Panc1 (cell line): ENCODE measurements at regions not wholly inside any gene's neighbourhood (a gene's known extent, or its start where the extent isn't known, plus 50 kb on each side); places are given as distances from the start of the nearest gene placed in this dataset.

Experiments
- ATAC-seq: fragments of 200-7000 bp; cut with Tn5 transposase; 2 replicates; pipeline ENCODE4 v1.9.1; 2020; ENCODE audit warnings: mild to moderate bottlenecking, moderate library complexity
- BruUV-seq: library from RNA; stranded (reverse); fragments of 400-500 nt; replicated peaks from 2 replicates; lab custom pipeline; 2021; lab: Mats Ljungman, UMichigan
- CTCF ChIA-PET: fragments of 300-600 bp; sonication (Branson Sonifier 250); formaldehyde crosslinking; loops from one replicate; lab custom pipeline; 2022; ENCODE audit warnings: antibody characterized with exemption; lab: Charles Lee
- POLR2A ChIA-PET: fragments of 300-600 bp; sonication (Branson Sonifier 250); formaldehyde crosslinking; loops from one replicate; lab custom pipeline; 2022; ENCODE audit warnings: antibody characterized with exemption; lab: Charles Lee
- DNase-seq: peaks from one replicate; pipeline ENCODE4 v3.0.0-alpha.2; 2010; ENCODE audit warnings: low read depth, low spot score
- H3K27ac ChIP-seq: 2 replicates; pipeline ENCODE4 v1.5.1; 2011; ENCODE audit warnings: mild to moderate bottlenecking, low read length, inconsistent platforms
- H3K27me3 ChIP-seq: fragments of 200-500 bp; sonication (Bioruptor generic); 2 replicates; pipeline ENCODE4 v1.6.0; 2014; ENCODE audit warnings: low read length, inconsistent platforms; ENCODE audit not compliant: control insufficient read depth, insufficient read depth
- H3K36me3 ChIP-seq: fragments of 200-500 bp; sonication (Bioruptor generic); 2 replicates; pipeline ENCODE4 v1.5.1; 2014; ENCODE audit warnings: inconsistent platforms, mild to moderate bottlenecking, low read length, moderate library complexity; ENCODE audit not compliant: control insufficient read depth, insufficient read depth
- H3K4me1 ChIP-seq: 2 replicates; pipeline ENCODE4 v1.5.1; 2011; ENCODE audit warnings: inconsistent platforms, mild to moderate bottlenecking, low read length, moderate library complexity; ENCODE audit not compliant: control insufficient read depth, insufficient read depth
- H3K4me3 ChIP-seq, 2 experiments: 2 replicates each; pipeline ENCODE4 v1.5.1; 2011 to 2012; ENCODE audit warnings: low read depth in 2 of 2, low read length in 2 of 2, mild to moderate bottlenecking in 2 of 2, inconsistent platforms in 1 of 2, moderate library complexity in 1 of 2
- H3K9me3 ChIP-seq: fragments of 200-500 bp; sonication (Bioruptor generic); 2 replicates; pipeline ENCODE4 v1.5.1; 2014; ENCODE audit warnings: low read depth, mild to moderate bottlenecking, inconsistent platforms, low read length, moderate library complexity; ENCODE audit not compliant: control insufficient read depth, insufficient read depth
- CTCF ChIP-seq: fragments of 450-650 bp; IDR thresholded peaks from 2 replicates; pipeline ENCODE4 v1.5.1; 2017; ENCODE audit warnings: mild to moderate bottlenecking
- POLR2AphosphoS5 ChIP-seq: IDR thresholded peaks from 2 replicates; pipeline ENCODE4 v1.6.1; 2012; ENCODE audit warnings: mild to moderate bottlenecking, low read depth, low read length, moderate library complexity
- REST ChIP-seq, 2 experiments: IDR thresholded peaks; 2 replicates each; pipeline ENCODE4 v1.6.1; 2011 to 2012; ENCODE audit warnings: low read depth in 2 of 2, control low read depth in 1 of 2, low read length in 1 of 2, mild to moderate bottlenecking in 1 of 2, moderate library complexity in 1 of 2; ENCODE audit not compliant: insufficient read depth in 1 of 2
- SIN3A ChIP-seq: IDR thresholded peaks from 2 replicates; pipeline ENCODE4 v1.6.1; 2012; ENCODE audit warnings: low read depth, mild to moderate bottlenecking, low read length, moderate library complexity, borderline replicate concordance; ENCODE audit not compliant: insufficient read depth
- TCF7L2 ChIP-seq: IDR thresholded peaks from 2 replicates; pipeline ENCODE4 v1.6.1; 2011; ENCODE audit warnings: mild to moderate bottlenecking, low read depth, low read length, inconsistent platforms
- in situ Hi-C: cut with HindIII; loops from 2 replicates; pipeline ENCODE4 v1.10.0; 2016; ENCODE audit warnings: low sequenced_read_pairs, low pct_unique_long_range_greater_than_20kb
- intact Hi-C: fragments of 100-400 bp; cut with micrococcal nuclease; formaldehyde crosslinking; loops from one replicate; pipeline ENCODE4 v1.10.0; 2022; ENCODE audit not compliant: unreplicated experiment

- BruUV-seq: no TSS peak
- no peak for ATAC-seq
- H3K36me3 ChIP-seq: no peaks in the 10 kb centered on the region
- H3K4me3 ChIP-seq: no peak overlapping the region
- TF ChIP-seq TCF7L2 (no peak), CTCF (no peak), REST (IDR thresholded peaks at IDR 0.05; ENCODE audit: insufficient read depth in 1 of 2, low read depth in 2 of 2, low read length in 1 of 2) (no peak), POLR2AphosphoS5 (no peak), SIN3A (no peak)
- ChIA-PET POLR2A (no interaction called here), CTCF (no interaction called here)
- no peak overlapping the region for H3K27ac ChIP-seq
- no peaks in the 10 kb centered on the region for H3K4me1 ChIP-seq
- in situ Hi-C loops: no loop called here
- intact Hi-C loops: no loop called here
- H3K9me3 ChIP-seq: no peaks in the 10 kb centered on the region
- no peaks in the 10 kb centered on the region for H3K27me3 ChIP-seq
- no peak for DNase-seq
Measured at GRCh38 chr9:107989099-107989498, 499.5 kb upstream of the KLF4 start.

GRCh38 chr9:107984956-107985355, 495.4 kb upstream of the KLF4 start:
- ChIA-PET POLR2A (no interaction called here), CTCF (no interaction called here)
- no peaks in the 10 kb centered on the region for H3K27me3 ChIP-seq
- in situ Hi-C loops (no loop called here), intact Hi-C loops (no loop called here)
- DNase-seq (no peak), ATAC-seq (no peak)
- no peaks in the 10 kb centered on the region for H3K9me3 ChIP-seq
- no peak overlapping the region for H3K27ac ChIP-seq
- TF ChIP-seq POLR2AphosphoS5 (no peak), REST (IDR thresholded peaks at IDR 0.05; ENCODE audit: insufficient read depth in 1 of 2, low read depth in 2 of 2, low read length in 1 of 2) (no peak), TCF7L2 (no peak), SIN3A (no peak), CTCF (no peak)
- H3K36me3 ChIP-seq: no peaks in the 10 kb centered on the region
- no TSS peak for BruUV-seq
- no peak overlapping the region for H3K4me3 ChIP-seq
- H3K4me1 ChIP-seq: no peaks in the 10 kb centered on the region
